T-cell (primary cell): ENCODE measurements at regions not wholly inside any gene's neighbourhood (a gene's known extent, or its start where the extent isn't known, plus 50 kb on each side); places are given as distances from the start of the nearest gene placed in this dataset.
"Not testable (repeated sequence)": the region's sequence is repeated elsewhere in the genome, so short reads cannot be mapped to it uniquely, and the experiment has no call there.

Source experiments
- ATAC-seq, 4 experiments: fragments of 200-7000 bp in 3 of 4; fragments of 150-1000 bp in 1 of 4; cut with Tn5 transposase; replicated peaks in 1 of 4; 1 replicate in 3 of 4; 2 replicates in 1 of 4; pipeline ENCODE4 v1.10.0; 2021; ENCODE audit warnings: moderate library complexity in 3 of 4, mild to moderate bottlenecking in 2 of 4, moderate number of reproducible peaks in 1 of 4
- CTCF ChIA-PET, 2 donors: fragments of 300-600 bp; sonication (Branson Sonifier 250); formaldehyde crosslinking; loops; one replicate each; lab custom pipeline; 2022; ENCODE audit warnings: antibody characterized with exemption in 2 of 2; lab: Charles Lee
- POLR2A ChIA-PET, 2 donors: fragments of 300-600 bp; sonication (Branson Sonifier 250); formaldehyde crosslinking; loops; one replicate each; lab custom pipeline; 2022; ENCODE audit warnings: antibody characterized with exemption in 2 of 2; lab: Charles Lee
- DNase-seq, 35 experiments: peaks; one replicate each; pipeline versions ENCODE4 v3.0.0 to v3.0.0-alpha.2; 2013 to 2023
- H3K27ac ChIP-seq: one replicate; pipeline ENCODE4 v1.5.1; 2013; ENCODE audit warnings: low read length
- H3K27me3 ChIP-seq, 2 experiments: replicated peaks in 1 of 2; 1 replicate in 1 of 2; 2 replicates in 1 of 2; pipeline versions ENCODE4 v1.6.1 to v1.7.0; 2013; ENCODE audit warnings: low read length in 1 of 2, mixed read lengths in 1 of 2; ENCODE audit not compliant: control insufficient read depth in 2 of 2, insufficient read depth in 2 of 2; ENCODE audit errors: extremely low read depth in 1 of 2
- H3K36me3 ChIP-seq, 2 donors: 1 replicate in 1 of 2; 2 replicates in 1 of 2; pipeline versions ENCODE4 v1.6.1 to v1.7.0; 2013; ENCODE audit warnings: low read length in 1 of 2; ENCODE audit not compliant: control insufficient read depth in 2 of 2, insufficient read depth in 1 of 2; ENCODE audit errors: extremely low read depth in 1 of 2
- H3K4me1 ChIP-seq, 2 experiments: 1 replicate in 1 of 2; 2 replicates in 1 of 2; pipeline versions ENCODE4 v1.6.1 to v1.7.0; 2013; ENCODE audit warnings: low read length in 2 of 2, mixed read lengths in 1 of 2; ENCODE audit not compliant: insufficient read depth in 2 of 2, control insufficient read depth in 1 of 2; ENCODE audit errors: extremely low read depth in 1 of 2
- H3K4me3 ChIP-seq, 2 donors: 1 replicate in 1 of 2; 2 replicates in 1 of 2; pipeline versions ENCODE4 v1.5.1 to v1.7.0; 2013; ENCODE audit warnings: mild to moderate bottlenecking in 2 of 2, low read length in 1 of 2, moderate library complexity in 1 of 2; ENCODE audit not compliant: control insufficient read depth in 1 of 2; ENCODE audit errors: extremely low read depth in 1 of 2
- H3K9me3 ChIP-seq: 2 replicates; pipeline ENCODE4 v1.7.0; 2013
- H3K27ac Mint-ChIP-seq, 2 donors: one replicate each; pipeline ENCODE4 v1.8.0; 2020 to 2021; ENCODE audit warnings: mild to moderate bottlenecking in 2 of 2, mixed read lengths in 2 of 2
- H3K27me3 Mint-ChIP-seq, 2 donors: one replicate each; pipeline ENCODE4 v1.8.0; 2021 to 2022; ENCODE audit warnings: mixed read lengths in 2 of 2
- H3K36me3 Mint-ChIP-seq: one replicate; pipeline ENCODE4 v1.8.0; 2021; ENCODE audit warnings: mixed read lengths
- H3K4me1 Mint-ChIP-seq, 3 donors: one replicate each; pipeline ENCODE4 v1.8.0; 2020 to 2022; ENCODE audit warnings: mixed read lengths in 3 of 3, mild to moderate bottlenecking in 1 of 3
- H3K4me3 Mint-ChIP-seq, 3 donors: one replicate each; pipeline ENCODE4 v1.8.0; 2020 to 2022; ENCODE audit warnings: mild to moderate bottlenecking in 3 of 3, mixed read lengths in 3 of 3, moderate library complexity in 3 of 3
- H3K9me3 Mint-ChIP-seq, 3 donors: one replicate each; pipeline ENCODE4 v1.8.0; 2020 to 2022; ENCODE audit warnings: mixed read lengths in 3 of 3
- WGBS: methylation state at CpG from one replicate; pipeline ENCODE4 v1.1.5; 2013; ENCODE audit warnings: missing lambda C conversion rate; ENCODE audit not compliant: insufficient coverage; 5-methylcytosine and 5-hydroxymethylcytosine counted together

DNA sequence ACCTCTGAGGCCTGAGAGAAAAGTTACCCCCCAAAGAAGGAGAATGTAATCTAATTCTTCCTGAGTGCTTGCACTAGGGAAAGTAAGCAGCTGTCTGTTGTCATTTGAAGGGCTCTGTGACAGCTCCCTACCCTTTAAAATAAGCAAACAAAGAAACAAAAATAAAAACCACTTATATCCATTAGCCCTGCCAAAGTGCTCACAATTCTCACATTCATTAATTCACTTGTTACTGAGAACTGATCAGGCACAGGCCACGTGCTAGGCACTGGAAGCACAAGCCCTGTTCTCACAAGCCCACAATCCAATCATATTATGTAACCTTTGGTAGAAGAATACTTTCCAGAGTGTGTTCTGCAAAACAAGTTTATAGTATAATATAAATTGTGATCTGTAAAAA lies 199.4 kb downstream of the ZC3H11B start:
- H3K27me3 ChIP-seq, result no peaks in the 10 kb centered on the region
- no CpG with 5 or more reads among the region's 1 CpG for WGBS
- DNase-seq, result no peak
- ChIA-PET POLR2A (no interaction called here), CTCF (interaction anchor here in 1 of 2 donors (0.6 kb wide), 1 partner anchor 1086 kb away, joined by 4 read pairs; no protein-coding TSS in a partner anchor)
- Mint-ChIP-seq H3K27ac (no peak overlapping the region), H3K4me3 (no peak overlapping the region), H3K9me3 (no peaks in the 10 kb centered on the region), H3K36me3 (no peaks in the 10 kb centered on the region), H3K4me1 (no peaks in the 10 kb centered on the region), H3K27me3 (no peaks in the 10 kb centered on the region)
- H3K36me3 ChIP-seq, result no peaks in the 10 kb centered on the region
- ATAC-seq, result no peak
- H3K4me3 ChIP-seq, result no peak overlapping the region
- no peaks in the 10 kb centered on the region for H3K9me3 ChIP-seq
- no peak overlapping the region for H3K27ac ChIP-seq
- H3K4me1 ChIP-seq, result no peaks in the 10 kb centered on the region

GRCh38 chr1:219412772-219413171 lies 200.1 kb downstream of the ZC3H11B start:
- H3K4me1 ChIP-seq, result no peaks in the 10 kb centered on the region
- H3K36me3 Mint-ChIP-seq, result no peaks in the 10 kb centered on the region
- no peak overlapping the region for H3K27ac Mint-ChIP-seq
- ChIA-PET POLR2A (no interaction called here), CTCF (interaction anchor here in 1 of 2 donors (0.6 to 1.0 kb wide), 2 partner anchors 1083 to 1085 kb away, joined by 4 read pairs; no protein-coding TSS in a partner anchor)
- DNase-seq (no peak), ATAC-seq (no peak)
- no peaks in the 10 kb centered on the region for H3K4me1 Mint-ChIP-seq
- no peaks in the 10 kb centered on the region for H3K27me3 ChIP-seq
- H3K27ac ChIP-seq, result no peak overlapping the region
- no peaks in the 10 kb centered on the region for H3K9me3 Mint-ChIP-seq
- no peaks in the 10 kb centered on the region for H3K27me3 Mint-ChIP-seq
- H3K9me3 ChIP-seq, result no peaks in the 10 kb centered on the region
- H3K4me3 ChIP-seq, result no peak overlapping the region
- no peak overlapping the region for H3K4me3 Mint-ChIP-seq
- H3K36me3 ChIP-seq, result no peaks in the 10 kb centered on the region
- WGBS, result no CpG with 5 or more reads among the region's 3 CpGs

DNA sequence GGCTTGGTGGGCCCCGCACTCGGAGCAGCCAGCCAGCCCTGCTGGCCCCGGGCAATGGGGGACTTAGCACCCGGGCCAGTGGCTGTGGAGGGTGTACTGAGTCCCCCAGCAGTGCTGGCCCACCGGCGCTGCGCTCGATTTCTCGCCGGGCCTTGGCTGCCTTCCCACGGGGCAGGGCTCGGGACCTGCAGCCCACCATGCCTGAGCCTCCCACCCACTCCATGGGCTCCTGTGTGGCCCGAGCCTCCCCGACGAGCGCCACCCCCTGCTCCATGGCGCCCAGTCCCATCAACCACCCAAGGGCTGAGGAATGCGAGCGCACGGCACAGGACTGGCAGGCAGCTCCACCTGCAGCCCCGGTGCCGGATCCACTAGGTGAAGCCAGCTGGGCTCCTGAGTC lies 202.2 kb downstream of the ZC3H11B start:
- H3K27ac Mint-ChIP-seq, H3K27me3 ChIP-seq, H3K36me3 ChIP-seq, H3K4me3 ChIP-seq, H3K27ac ChIP-seq, ATAC-seq, H3K4me3 Mint-ChIP-seq, CTCF ChIA-PET, H3K9me3 ChIP-seq, H3K4me1 Mint-ChIP-seq, H3K4me1 ChIP-seq, H3K27me3 Mint-ChIP-seq, H3K36me3 Mint-ChIP-seq, POLR2A ChIA-PET, H3K9me3 Mint-ChIP-seq, DNase-seq: not testable (repeated sequence)
- no CpG with 5 or more reads among the region's 22 CpGs for WGBS

DNA sequence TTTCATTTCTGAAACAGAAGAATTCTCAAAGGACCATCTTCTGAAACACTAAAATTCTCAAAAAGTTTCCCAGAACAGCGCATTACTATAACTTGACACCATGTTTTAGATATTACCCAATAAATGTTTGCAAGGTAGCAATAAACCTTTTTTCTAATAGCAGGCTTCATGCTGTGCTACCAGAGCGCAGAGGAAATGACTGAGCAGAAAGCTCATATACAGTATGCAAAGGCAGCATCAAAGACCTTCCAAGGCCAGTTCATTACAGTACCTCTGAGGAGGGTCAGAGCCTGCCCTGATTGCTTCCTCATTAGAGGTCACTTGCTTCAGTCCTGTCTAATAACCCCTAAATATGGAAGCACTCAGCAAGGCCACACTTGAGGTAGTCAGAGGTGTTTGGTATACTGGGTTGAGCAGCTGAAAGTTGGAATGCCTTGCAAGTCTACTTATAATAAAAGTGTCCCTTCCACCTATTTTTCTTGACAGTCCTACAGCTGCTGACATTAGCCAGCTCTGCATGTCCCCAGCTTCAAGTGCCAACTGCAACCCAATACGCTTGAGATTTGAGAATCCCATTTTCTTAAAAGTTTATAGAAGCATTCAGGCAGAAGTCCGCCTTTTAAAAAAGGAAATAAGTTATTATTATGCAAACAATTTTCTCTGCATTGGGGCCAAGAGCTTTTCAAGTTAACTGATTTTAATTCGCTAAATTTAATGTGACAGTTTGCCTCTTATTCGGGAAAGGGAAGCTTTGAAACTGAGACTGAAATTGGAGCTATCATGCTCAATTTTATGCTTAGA lies 207.2 kb downstream of the ZC3H11B start:
- H3K27me3 ChIP-seq, result no peaks in the 10 kb centered on the region
- ChIA-PET CTCF (no interaction called here), POLR2A (no interaction called here)
- WGBS, result 97% methylated on average over 3 of the region's 6 CpGs
- Mint-ChIP-seq H3K4me1 (no peaks in the 10 kb centered on the region), H3K27me3 (peaks cover 0 to 4% of the 10 kb centered on the region in 2 donors), H3K9me3 (no peaks in the 10 kb centered on the region), H3K27ac (no peak overlapping the region), H3K36me3 (no peaks in the 10 kb centered on the region), H3K4me3 (no peak overlapping the region)
- H3K4me3 ChIP-seq, result no peak overlapping the region
- no peak overlapping the region for H3K27ac ChIP-seq
- H3K4me1 ChIP-seq, result no peaks in the 10 kb centered on the region
- no peaks in the 10 kb centered on the region for H3K9me3 ChIP-seq
- ATAC-seq (no peak), DNase-seq (no peak)
- H3K36me3 ChIP-seq, result no peaks in the 10 kb centered on the region

- no peaks in the 10 kb centered on the region for H3K36me3 Mint-ChIP-seq
- DNase-seq, result no peak
- POLR2A ChIA-PET, result interaction anchor here in 1 of 2 donors (0.6 kb wide), 1 partner anchor 11 kb away, joined by 3 read pairs; no protein-coding TSS in a partner anchor
Measured at GRCh38 chr1:219404629-219405028, 208.3 kb downstream of the ZC3H11B start.

GRCh38 chr1:219402925-219403324 lies 210.0 kb downstream of the ZC3H11B start:
- no peaks in the 10 kb centered on the region for H3K36me3 ChIP-seq
- peaks cover 0 to 5% of the 10 kb centered on the region in 2 experiments for H3K27me3 ChIP-seq
- Mint-ChIP-seq H3K27ac (no peak overlapping the region), H3K9me3 (peaks cover 3 to 6% (median 6%) of the 10 kb centered on the region in 3 donors), H3K36me3 (no peaks in the 10 kb centered on the region), H3K4me3 (no peak overlapping the region), H3K27me3 (peaks cover 0 to 10% of the 10 kb centered on the region in 2 donors), H3K4me1 (no peaks in the 10 kb centered on the region)
- no peaks in the 10 kb centered on the region for H3K9me3 ChIP-seq
- ChIA-PET POLR2A (interaction anchor here in 1 of 2 donors (0.5 kb wide), 1 partner anchor 250 kb away, joined by 5 read pairs; no protein-coding TSS in a partner anchor), CTCF (interaction anchor here in 1 of 2 donors (0.5 kb wide), 1 partner anchor 1073 kb away, joined by 3 read pairs; no protein-coding TSS in a partner anchor)
- DNase-seq (no peak), ATAC-seq (no peak)
- H3K4me1 ChIP-seq, result no peaks in the 10 kb centered on the region
- no peak overlapping the region for H3K4me3 ChIP-seq
- no peak overlapping the region for H3K27ac ChIP-seq

More at GRCh38 chr1:219404629-219405028, 208.3 kb downstream of the ZC3H11B start:
- CTCF ChIA-PET, result no interaction called here
- Histone ChIP-seq H3K36me3 (no peaks in the 10 kb centered on the region), H3K4me1 (no peaks in the 10 kb centered on the region), H3K27me3 (peaks cover 0 to 2% of the 10 kb centered on the region in 2 experiments), H3K27ac (no peak overlapping the region), H3K9me3 (no peaks in the 10 kb centered on the region), H3K4me3 (no peak overlapping the region)
- H3K27ac Mint-ChIP-seq, result no peak overlapping the region
- H3K4me1 Mint-ChIP-seq, result no peaks in the 10 kb centered on the region
- ATAC-seq, result no peak
- H3K9me3 Mint-ChIP-seq, result no peaks in the 10 kb centered on the region
- H3K4me3 Mint-ChIP-seq, result no peak overlapping the region
- WGBS, result no CpG with 5 or more reads among the region's 1 CpG
- H3K27me3 Mint-ChIP-seq, result peaks cover 0 to 10% of the 10 kb centered on the region in 2 donors
